ENCODE measurements at regions not wholly inside any gene's neighbourhood (a gene's known extent, or its start where the extent isn't known, plus 50 kb on each side); places are given as distances from the start of the nearest gene placed in this dataset.

GRCh38 chr2:36147670-36148390 is 207.7 kb upstream of the CRIM1 start:
- no peak for DNase-seq (ENCODE audit: low read depth in 1 of 2, low spot score in 2 of 2)
- Histone ChIP-seq H3K14ac (ENCODE audit: insufficient read length) (no peak overlapping the region), H3K4me1 (replicated peaks in 1 of 4; ENCODE audit: control insufficient read depth in 3 of 4, insufficient read depth in 4 of 4, low read length in 3 of 4) (peaks cover 0 to 3% (median 0%) of the 10 kb centered on the region in 4 experiments; a peak in 1 of 7 replicates), H2BK15ac (ENCODE audit: low read length) (no peak overlapping the region), H3K23me2 (ENCODE audit: low read depth, low read length) (no peaks in the 10 kb centered on the region), H2BK12ac (ENCODE audit: low read depth, low read length) (no peak overlapping the region), H3K27me3 (replicated peaks in 1 of 4; ENCODE audit: control insufficient read depth in 3 of 4, extremely low read depth in 1 of 4, insufficient read depth in 3 of 4, low read length in 3 of 4) (no peaks in the 10 kb centered on the region), H2BK120ac (replicated peaks; ENCODE audit: low read depth, low read length) (no peak overlapping the region), H2AK5ac (ENCODE audit: low read depth, low read length) (no peak overlapping the region), H3K4me2 (ENCODE audit: insufficient read depth in 1 of 2, low read depth in 2 of 2, low read length in 2 of 2) (no peak overlapping the region), H4K8ac (ENCODE audit: extremely low read depth, insufficient read depth, low read length) (no peak overlapping the region), H2AFZ (ENCODE audit: low read length) (no peak overlapping the region), H3K56ac (replicated peaks; ENCODE audit: insufficient read length, low read depth, low read length) (no peak overlapping the region), H3K36me3 (ENCODE audit: control insufficient read depth in 2 of 4, insufficient read depth in 4 of 4, low read length in 3 of 4) (no peaks in the 10 kb centered on the region), H3K9me3 (ENCODE audit: insufficient read depth in 2 of 2, low read depth in 1 of 2, low read length in 1 of 2) (no peaks in the 10 kb centered on the region), H2BK20ac (ENCODE audit: low read length) (no peak overlapping the region), H3K18ac (ENCODE audit: extremely low read depth, low read length) (no peak overlapping the region), H3K79me1 (ENCODE audit: low read depth, low read length) (no peaks in the 10 kb centered on the region), H3K79me2 (ENCODE audit: control insufficient read depth in 1 of 2, insufficient read depth in 2 of 2, low read length in 2 of 2) (no peaks in the 10 kb centered on the region), H2BK5ac (ENCODE audit: low read depth, low read length) (no peak overlapping the region), H3K27ac (ENCODE audit: low read depth, low read length) (no peak overlapping the region), H4K20me1 (replicated peaks in 1 of 2; ENCODE audit: control insufficient read depth in 1 of 2, insufficient read depth in 2 of 2, low read length in 2 of 2) (no peaks in the 10 kb centered on the region), H3K4ac (replicated peaks; ENCODE audit: insufficient read length, low read depth, low read length) (no peak overlapping the region), H3K23ac (ENCODE audit: insufficient read length) (no peak overlapping the region), H4K5ac (ENCODE audit: insufficient read length, low read depth, low read length) (no peak overlapping the region), H3K4me3 (ENCODE audit: extremely low read depth in 1 of 4, insufficient read depth in 2 of 4, low read depth in 3 of 4, low read length in 4 of 4) (no peak overlapping the region), H3K9ac (replicated peaks in 1 of 4; ENCODE audit: extremely low read depth in 1 of 4, low read depth in 3 of 4, low read length in 3 of 4) (no peak overlapping the region), H4K91ac (replicated peaks; ENCODE audit: insufficient read length, low read length) (no peak overlapping the region)
- ChIA-PET POLR2A (ENCODE audit: partially characterized antibody) (interaction anchor here (1.1 kb wide), 1 partner anchor 10 kb away, joined by 3 read pairs; no protein-coding TSS in a partner anchor), CTCF (ENCODE audit: partially characterized antibody) (interaction anchor here (0.6 kb wide), 1 partner anchor 80 kb away, joined by 5 read pairs; no protein-coding TSS in a partner anchor)
- WGBS, 2 experiments (ENCODE audit: extremely low coverage in 1 of 2, insufficient coverage in 1 of 2, insufficient read length in 1 of 2, insufficient replicate concordance in 2 of 2, low coverage in 1 of 2, low lambda C conversion rate in 2 of 2, missing lambda C conversion rate in 1 of 2), result 85% methylated on average over 4 of the region's 4 CpGs; no CpG with 5 or more reads in 1 of the 2 experiments
- TF ChIP-seq GTF2F1 (IDR thresholded peaks at IDR 0.05; ENCODE audit: borderline replicate concordance, low read depth, low read length) (no peak), KDM5A (IDR thresholded peaks at IDR 0.05; ENCODE audit: low read length) (no peak), CREB1 (IDR thresholded peaks at IDR 0.05) (no peak), TAF7 (optimal IDR thresholded peaks at IDR 0.05; ENCODE audit: borderline replicate concordance, low read depth, low read length) (no peak), ZNF274 (IDR thresholded peaks at IDR 0.05; ENCODE audit: borderline replicate concordance, extremely low read depth, low read length) (no peak), JUN (IDR thresholded peaks at IDR 0.05; ENCODE audit: low read depth, low read length) (no peak), CHD1 (IDR thresholded peaks at IDR 0.05; ENCODE audit: low read depth, low read length) (no peak), PHF8 (conservative IDR thresholded peaks at IDR 0.05; ENCODE audit: low read depth, low read length) (no peak), CHD2 (IDR thresholded peaks at IDR 0.05; ENCODE audit: low read length) (no peak), CBX8 (IDR thresholded peaks at IDR 0.05; ENCODE audit: borderline replicate concordance, low read depth, low read length) (no peak), TAF1 (IDR thresholded peaks at IDR 0.05; ENCODE audit: low read depth, low read length) (no peak)
- FAIRE-seq, result no peak

Measured in H1 (cell line).